BJ (cell line): ENCODE measurements at regions not wholly inside any gene's neighbourhood (a gene's known extent, or its start where the extent isn't known, plus 50 kb on each side); places are given as distances from the start of the nearest gene placed in this dataset.

Source experiments
- CTCF ChIA-PET: fragments of 350-600 bp; formaldehyde crosslinking; extraction: SDS; loops from one replicate; lab custom pipeline; 2021; ENCODE audit warnings: antibody characterized with exemption, inconsistent platforms; lab: Yijun Ruan, JAX
- POLR2A ChIA-PET: fragments of 300-600 bp; sonication (Branson Sonifier 250); formaldehyde crosslinking; extraction: SDS; loops from one replicate; lab custom pipeline; 2021; ENCODE audit warnings: antibody characterized with exemption; lab: Charles Lee
- DNase-seq: peaks from one replicate; pipeline ENCODE4 v3.0.0-alpha.2; 2011; ENCODE audit warnings: low read depth
- H3K27me3 ChIP-seq: 2 replicates; pipeline ENCODE4 v1.6.0; 2011; ENCODE audit warnings: low read length; ENCODE audit not compliant: control insufficient read depth, insufficient read depth
- H3K36me3 ChIP-seq: 2 replicates; pipeline ENCODE4 v1.5.1; 2011; ENCODE audit warnings: low read length; ENCODE audit not compliant: control insufficient read depth, insufficient read depth
- H3K4me3 ChIP-seq: 2 replicates; pipeline ENCODE4 v1.5.1; 2011; ENCODE audit warnings: low read depth, mild to moderate bottlenecking, control low read depth, low read length
- TF ChIP-seq, protein P1 (sequence below): IDR thresholded peaks from 2 replicates; pipeline ENCODE4 v1.5.1; 2011; ENCODE audit warnings: low read depth, mild to moderate bottlenecking, control low read depth, inconsistent platforms, low read length, moderate library complexity; ENCODE audit not compliant: insufficient read depth

DNA sequence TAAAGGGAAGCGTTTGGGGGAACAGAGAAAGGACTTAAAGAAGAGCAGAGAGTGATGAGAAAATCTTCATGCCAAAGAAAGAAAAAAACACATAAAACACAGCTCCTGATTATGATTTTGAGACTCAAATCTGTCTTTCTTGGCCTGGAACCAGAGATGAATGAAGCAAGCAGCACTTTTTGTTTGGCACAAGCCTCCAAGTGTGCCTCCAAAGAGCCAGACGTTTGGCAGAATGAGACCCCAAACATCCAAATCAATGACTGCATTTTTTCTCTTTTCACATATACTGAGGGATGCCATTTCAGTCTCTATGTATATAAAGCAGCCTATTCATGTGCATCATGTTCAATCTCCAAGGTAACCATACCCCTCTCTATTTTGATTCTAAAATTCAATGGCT lies 424.2 kb downstream of the TUSC1 start:
- POLR2A ChIA-PET: no interaction called here
- CTCF ChIA-PET: interaction anchor here (1.0 kb wide), 1 partner anchor 14 kb away, joined by 3 read pairs; no protein-coding TSS in a partner anchor
- H3K36me3 ChIP-seq: no peaks in the 10 kb centered on the region
- TF ChIP-seq, protein P1, sequence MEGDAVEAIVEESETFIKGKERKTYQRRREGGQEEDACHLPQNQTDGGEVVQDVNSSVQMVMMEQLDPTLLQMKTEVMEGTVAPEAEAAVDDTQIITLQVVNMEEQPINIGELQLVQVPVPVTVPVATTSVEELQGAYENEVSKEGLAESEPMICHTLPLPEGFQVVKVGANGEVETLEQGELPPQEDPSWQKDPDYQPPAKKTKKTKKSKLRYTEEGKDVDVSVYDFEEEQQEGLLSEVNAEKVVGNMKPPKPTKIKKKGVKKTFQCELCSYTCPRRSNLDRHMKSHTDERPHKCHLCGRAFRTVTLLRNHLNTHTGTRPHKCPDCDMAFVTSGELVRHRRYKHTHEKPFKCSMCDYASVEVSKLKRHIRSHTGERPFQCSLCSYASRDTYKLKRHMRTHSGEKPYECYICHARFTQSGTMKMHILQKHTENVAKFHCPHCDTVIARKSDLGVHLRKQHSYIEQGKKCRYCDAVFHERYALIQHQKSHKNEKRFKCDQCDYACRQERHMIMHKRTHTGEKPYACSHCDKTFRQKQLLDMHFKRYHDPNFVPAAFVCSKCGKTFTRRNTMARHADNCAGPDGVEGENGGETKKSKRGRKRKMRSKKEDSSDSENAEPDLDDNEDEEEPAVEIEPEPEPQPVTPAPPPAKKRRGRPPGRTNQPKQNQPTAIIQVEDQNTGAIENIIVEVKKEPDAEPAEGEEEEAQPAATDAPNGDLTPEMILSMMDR: no peak
- H3K27me3 ChIP-seq: no peaks in the 10 kb centered on the region
- DNase-seq: no peak
- no peak overlapping the region for H3K4me3 ChIP-seq

DNA sequence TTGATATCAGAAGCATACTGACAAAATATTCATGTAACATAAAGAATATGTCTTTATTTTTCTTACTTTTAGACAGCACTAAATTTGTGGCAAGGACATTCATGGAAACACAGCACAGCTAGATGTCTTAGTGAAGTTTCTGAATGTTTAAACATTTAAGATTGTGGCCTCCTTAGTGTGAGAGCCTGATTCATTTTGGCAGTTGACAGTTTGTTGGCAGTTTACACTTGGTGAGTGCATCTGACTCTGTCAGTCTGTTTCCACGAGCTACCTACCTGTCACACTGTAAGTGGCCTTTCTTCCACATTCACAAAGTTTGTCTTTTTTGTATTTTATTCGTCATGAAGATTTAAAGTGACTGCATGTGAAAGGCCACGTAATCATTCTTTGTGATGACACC lies 436.8 kb downstream of the TUSC1 start:
- ChIA-PET POLR2A (no interaction called here), CTCF (no interaction called here)
- Histone ChIP-seq H3K4me3 (no peak overlapping the region), H3K27me3 (no peaks in the 10 kb centered on the region), H3K36me3 (no peaks in the 10 kb centered on the region)
- TF ChIP-seq, protein P1: no peak
- DNase-seq: no peak

DNA sequence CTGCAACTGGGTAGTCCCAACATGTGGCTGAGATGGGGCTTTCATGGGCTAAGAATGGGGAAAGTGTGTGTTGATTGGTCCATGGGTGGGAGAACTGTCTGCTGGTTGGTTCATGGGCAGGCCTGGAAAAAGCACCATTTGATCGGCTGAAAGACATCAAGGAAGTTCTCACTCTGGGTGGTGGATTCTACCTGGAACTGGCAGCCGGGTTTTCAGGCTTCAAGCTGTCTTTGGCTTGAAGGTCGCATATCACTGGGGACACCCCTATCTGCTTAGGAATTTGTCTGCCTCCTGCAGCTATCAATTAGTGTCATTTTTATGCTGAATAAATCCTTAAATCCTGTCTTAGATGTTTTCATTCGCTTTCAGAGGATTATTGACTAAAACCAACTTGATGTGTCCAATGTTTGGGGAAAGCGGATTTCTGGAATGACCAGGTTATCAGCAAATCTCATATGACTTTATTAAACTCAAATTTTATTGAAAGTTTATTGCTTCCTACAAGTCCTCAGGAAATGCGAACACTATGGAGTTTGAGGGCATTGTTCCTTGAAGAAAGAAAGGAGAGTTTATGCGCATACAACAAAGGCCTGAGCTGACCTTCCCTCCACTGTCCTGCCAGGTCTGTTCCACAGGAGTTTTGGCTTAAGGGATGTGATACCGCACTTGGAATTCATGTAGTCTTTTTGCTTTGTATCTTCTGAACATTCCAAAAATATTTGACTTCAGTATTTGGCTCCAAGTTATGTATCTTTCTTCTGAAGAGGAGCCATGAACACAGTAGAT lies 451.1 kb downstream of the TUSC1 start:
- H3K27me3 ChIP-seq: no peaks in the 10 kb centered on the region
- ChIA-PET POLR2A (no interaction called here), CTCF (no interaction called here)
- no peak for DNase-seq
- H3K4me3 ChIP-seq: no peak overlapping the region
- TF ChIP-seq, protein P1: no peak
- H3K36me3 ChIP-seq: no peaks in the 10 kb centered on the region

DNA sequence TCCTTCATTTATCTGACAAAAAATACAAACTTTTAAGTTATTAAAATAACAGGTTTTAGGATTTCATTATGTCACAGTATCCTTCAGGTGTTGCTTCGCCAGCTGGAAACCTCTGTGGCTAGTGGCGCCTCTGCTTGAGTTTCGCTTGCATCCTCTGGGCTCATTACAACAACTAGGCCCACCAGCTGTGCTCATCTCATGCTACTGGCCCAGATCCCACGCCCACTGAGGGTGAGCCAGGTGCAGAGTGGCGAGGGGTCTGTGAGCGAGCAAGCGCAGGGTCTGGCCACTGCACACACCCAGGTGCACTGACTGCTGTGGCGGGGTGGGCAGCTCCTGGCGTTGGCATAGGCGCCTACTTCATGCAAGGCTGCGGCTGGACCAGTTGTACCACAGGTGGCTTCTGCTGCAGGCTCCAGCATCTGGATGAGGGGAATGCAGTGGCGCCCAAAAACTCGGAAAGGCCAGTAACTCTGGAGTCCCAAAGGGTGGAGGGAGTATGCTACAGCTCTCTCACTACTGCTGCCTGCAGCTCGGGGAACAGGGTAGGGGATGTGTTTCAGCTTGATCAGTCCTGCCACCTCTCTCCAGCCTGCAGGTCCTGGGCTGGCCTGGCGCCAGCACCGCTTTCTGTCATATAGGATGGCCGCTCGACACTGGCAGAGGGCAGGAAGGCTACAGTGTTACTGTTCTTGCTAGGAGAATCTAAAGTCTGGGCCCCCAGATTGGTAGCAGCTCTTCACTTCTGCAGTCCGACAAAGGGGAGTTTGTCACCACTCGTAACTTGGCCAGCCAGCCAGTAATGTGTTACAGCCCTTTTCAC lies 452.1 kb downstream of the TUSC1 start:
- Histone ChIP-seq H3K36me3 (no peaks in the 10 kb centered on the region), H3K27me3 (no peaks in the 10 kb centered on the region), H3K4me3 (no peak overlapping the region)
- no peak for DNase-seq
- CTCF ChIA-PET: no interaction called here
- TF ChIP-seq, protein P1: no peak
- POLR2A ChIA-PET: no interaction called here

DNA sequence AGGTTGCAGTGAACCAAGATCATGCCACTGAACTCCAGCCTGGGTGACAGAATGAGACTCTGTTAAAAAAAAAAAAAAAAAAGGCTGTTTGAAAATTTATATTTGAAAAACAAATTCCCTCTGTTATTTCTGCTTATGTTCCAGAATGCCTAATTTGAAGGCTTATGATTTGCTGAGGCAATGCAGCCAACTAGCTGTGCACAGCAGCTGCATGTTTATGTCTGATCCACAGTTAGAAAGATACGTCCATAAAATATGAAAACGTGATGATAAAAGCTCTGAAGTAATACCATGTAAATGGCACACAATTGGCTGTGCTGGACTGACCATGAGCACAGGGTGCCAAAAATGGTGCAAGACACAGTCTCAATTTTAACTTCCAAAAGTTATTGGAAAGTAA lies 453.2 kb downstream of the TUSC1 start:
- CTCF ChIA-PET: no interaction called here
- POLR2A ChIA-PET: no interaction called here
- Histone ChIP-seq H3K36me3 (no peaks in the 10 kb centered on the region), H3K27me3 (no peaks in the 10 kb centered on the region), H3K4me3 (no peak overlapping the region)
- DNase-seq: no peak
- TF ChIP-seq, protein P1: no peak
